GM12878 (cell line): ENCODE measurements at regions not wholly inside any gene's neighbourhood (a gene's known extent, or its start where the extent isn't known, plus 50 kb on each side); places are given as distances from the start of the nearest gene placed in this dataset.

ENCODE experiments used
- ATAC-seq: fragments of 200-7000 bp; cut with Tn5 transposase; 3 replicates; pipeline ENCODE4 v1.9.1; 2020; ENCODE audit warnings: mild to moderate bottlenecking, moderate library complexity
- BruUV-seq: library from RNA; stranded (reverse); fragments of 400-500 nt; replicated peaks from 2 replicates; lab custom pipeline; 2021; lab: Mats Ljungman, UMichigan
- CTCF ChIA-PET: fragments of 300-600 bp; sonication (Branson Sonifier 250); formaldehyde crosslinking; extraction: SDS; loops from one replicate; lab custom pipeline; 2021; ENCODE audit warnings: inconsistent platforms; lab: Yijun Ruan, JAX
- POLR2A ChIA-PET: fragments of 350-600 bp; formaldehyde crosslinking; extraction: SDS; loops from one replicate; lab custom pipeline; 2021; ENCODE audit warnings: inconsistent platforms; lab: Charles Lee
- RAD21 ChIA-PET: fragments of 300-600 bp; sonication (Branson Sonifier 250); formaldehyde crosslinking; loops from one replicate; lab custom pipeline; 2023; ENCODE audit warnings: antibody characterized with exemption; ENCODE audit not compliant: unreplicated experiment; lab: Charles Lee
- SMC1A ChIA-PET: fragments of 300-600 bp; sonication (Branson Sonifier 250); formaldehyde crosslinking; loops from one replicate; lab custom pipeline; 2023; ENCODE audit not compliant: unreplicated experiment, uncharacterized antibody; lab: Charles Lee
- DNase-seq: peaks from one replicate; pipeline ENCODE4 v3.0.0-alpha.2; 2011; ENCODE audit warnings: low read depth, low spot score
- FAIRE-seq: peaks from 3 replicates; lab custom pipeline; 2011; peaks lifted over from hg19 to GRCh38; lab: Jason Lieb, UNC
- H2AFZ ChIP-seq: 2 replicates; pipeline ENCODE4 v1.6.0; 2011; ENCODE audit warnings: low read depth, low read length, control low read depth; ENCODE audit not compliant: control insufficient read depth
- H3K27ac ChIP-seq: 2 replicates; pipeline ENCODE4 v1.5.1; 2011; ENCODE audit warnings: control low read depth; ENCODE audit not compliant: control insufficient read depth, insufficient read depth
- H3K27me3 ChIP-seq, 2 experiments: replicated peaks in 1 of 2; 2 replicates each; pipeline versions ENCODE4 v1.6.0 to v1.6.1; 2011; ENCODE audit warnings: low read length in 1 of 2; ENCODE audit not compliant: control insufficient read depth in 2 of 2, insufficient read depth in 2 of 2
- H3K36me3 ChIP-seq, 2 experiments: 2 replicates each; pipeline ENCODE4 v1.5.1; 2011; ENCODE audit warnings: low read length in 1 of 2; ENCODE audit not compliant: control insufficient read depth in 2 of 2, insufficient read depth in 2 of 2
- H3K4me1 ChIP-seq: 2 replicates; pipeline ENCODE4 v1.6.1; 2011; ENCODE audit warnings: mild to moderate bottlenecking, low read length, moderate library complexity, mixed read lengths; ENCODE audit not compliant: control insufficient read depth, insufficient read depth
- H3K4me2 ChIP-seq: 2 replicates; pipeline ENCODE4 v1.6.0; 2011; ENCODE audit warnings: control low read depth; ENCODE audit not compliant: control insufficient read depth, insufficient read depth
- H3K4me3 ChIP-seq: fragments of 200-600 bp; sonication (generic); 2 replicates; pipeline ENCODE4 v1.5.1; 2016
- H3K79me2 ChIP-seq: 2 replicates; pipeline ENCODE4 v1.6.0; 2011; ENCODE audit warnings: low read length; ENCODE audit not compliant: control insufficient read depth, insufficient read depth
- H3K9ac ChIP-seq: 2 replicates; pipeline ENCODE4 v1.8.0; 2011; ENCODE audit warnings: low read length, control low read depth, mixed read lengths; ENCODE audit not compliant: control insufficient read depth, insufficient read depth
- H3K9me3 ChIP-seq: replicated peaks from 3 replicates; pipeline ENCODE4 v1.5.1; 2011; ENCODE audit warnings: mild to moderate bottlenecking, low read length; ENCODE audit not compliant: control insufficient read depth, insufficient read depth
- H4K20me1 ChIP-seq: 2 replicates; pipeline ENCODE4 v1.6.0; 2011; ENCODE audit not compliant: control insufficient read depth, insufficient read depth
- CHD1 ChIP-seq: IDR thresholded peaks from 2 replicates; pipeline ENCODE4 v1.6.1; 2012; ENCODE audit warnings: low read depth, low read length, improper control_type of control experiment
- POLR2A ChIP-seq: IDR thresholded peaks from 2 replicates; pipeline ENCODE4 v1.6.1; 2011; ENCODE audit warnings: low read depth, mild to moderate bottlenecking, low read length
- SREBF1 ChIP-seq: IDR thresholded peaks from 2 replicates; pipeline ENCODE4 v1.6.1; 2012; ENCODE audit warnings: mild to moderate bottlenecking, low read length
- ZNF622 ChIP-seq: fragments of 450-650 bp; IDR thresholded peaks from 2 replicates; pipeline ENCODE4 v1.6.1; 2017; ENCODE audit warnings: mild to moderate bottlenecking, inconsistent platforms
- WGBS: methylation state at CpG from one replicate; pipeline ENCODE4 v1.1.6; 2016; ENCODE audit warnings: low lambda C conversion rate; ENCODE audit not compliant: insufficient replicate concordance, insufficient coverage; ENCODE audit errors: missing lambda C conversion rate; 5-methylcytosine and 5-hydroxymethylcytosine counted together
- in situ Hi-C: fragments of 300-500 bp; cut with MboI; formaldehyde crosslinking; loops from 9 replicates; pipeline ENCODE4 v1.14.3; 2018; ENCODE audit warnings: mixed read lengths
- intact Hi-C: fragments of 100-400 bp; cut with micrococcal nuclease; formaldehyde crosslinking; loops from one replicate; pipeline ENCODE4 v1.14.2; 2022; ENCODE audit not compliant: unreplicated experiment
- TF ChIP-seq, protein P1 (sequence below): fragments of 450-650 bp; IDR thresholded peaks from 2 replicates; pipeline ENCODE4 v1.6.1; 2016; ENCODE audit warnings: mild to moderate bottlenecking
- TF ChIP-seq, protein P2 (sequence below): fragments of 450-650 bp; IDR thresholded peaks from 2 replicates; pipeline ENCODE4 v1.6.1; 2017; ENCODE audit warnings: mild to moderate bottlenecking

DNA sequence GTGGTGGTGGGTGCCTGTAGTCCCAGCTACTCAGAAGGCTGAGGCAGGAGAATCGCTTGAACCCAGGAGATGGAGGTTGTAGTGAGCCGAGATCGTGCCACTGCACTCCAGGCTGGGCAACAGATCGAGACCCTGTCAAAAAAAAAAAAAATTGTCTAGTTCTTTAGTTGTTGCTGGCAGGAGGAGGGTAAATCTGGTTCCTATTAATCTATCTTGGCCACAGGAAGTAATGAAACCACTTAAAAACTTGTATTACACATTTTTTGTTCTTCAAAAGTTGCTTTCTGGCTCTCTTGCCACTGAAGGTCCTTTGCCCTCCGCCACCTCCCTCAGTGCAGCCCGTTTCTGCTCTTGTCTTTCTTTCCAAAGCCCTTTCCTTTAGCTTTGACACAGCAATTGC is 102.9 kb upstream of the ARSJ start:
- no peaks in the 10 kb centered on the region for H3K9me3 ChIP-seq
- FAIRE-seq (no peak), ATAC-seq (no peak), DNase-seq (no peak)
- SMC1A ChIA-PET, result interaction anchor here (0.6 to 3.1 kb wide), 3 partner anchors 11 to 18 kb away, joined by 3 to 12 read pairs (median 3); no protein-coding TSS in a partner anchor
- 16% methylated on average over 3 of the region's 6 CpGs for WGBS
- H3K27ac ChIP-seq, result no peak overlapping the region
- no TSS peak for BruUV-seq
- no peaks in the 10 kb centered on the region for H4K20me1 ChIP-seq
- no peak overlapping the region for H2AFZ ChIP-seq
- no peaks in the 10 kb centered on the region for H3K27me3 ChIP-seq
- no peak overlapping the region for H3K4me3 ChIP-seq
- intact Hi-C loops, result no loop called here
- H3K4me2 ChIP-seq, result no peak overlapping the region
- H3K36me3 ChIP-seq, result no peaks in the 10 kb centered on the region
- CTCF ChIA-PET, result interaction anchor here (1.2 to 3.2 kb wide), 2 partner anchors 11 to 129 kb away, joined by 6 to 26 read pairs; no protein-coding TSS in a partner anchor
- POLR2A ChIA-PET, result no interaction called here
- TF ChIP-seq, protein P1, sequence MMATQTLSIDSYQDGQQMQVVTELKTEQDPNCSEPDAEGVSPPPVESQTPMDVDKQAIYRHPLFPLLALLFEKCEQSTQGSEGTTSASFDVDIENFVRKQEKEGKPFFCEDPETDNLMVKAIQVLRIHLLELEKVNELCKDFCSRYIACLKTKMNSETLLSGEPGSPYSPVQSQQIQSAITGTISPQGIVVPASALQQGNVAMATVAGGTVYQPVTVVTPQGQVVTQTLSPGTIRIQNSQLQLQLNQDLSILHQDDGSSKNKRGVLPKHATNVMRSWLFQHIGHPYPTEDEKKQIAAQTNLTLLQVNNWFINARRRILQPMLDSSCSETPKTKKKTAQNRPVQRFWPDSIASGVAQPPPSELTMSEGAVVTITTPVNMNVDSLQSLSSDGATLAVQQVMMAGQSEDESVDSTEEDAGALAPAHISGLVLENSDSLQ, result no peak
- TF ChIP-seq POLR2A, result no peak
- TF ChIP-seq, protein P2, sequence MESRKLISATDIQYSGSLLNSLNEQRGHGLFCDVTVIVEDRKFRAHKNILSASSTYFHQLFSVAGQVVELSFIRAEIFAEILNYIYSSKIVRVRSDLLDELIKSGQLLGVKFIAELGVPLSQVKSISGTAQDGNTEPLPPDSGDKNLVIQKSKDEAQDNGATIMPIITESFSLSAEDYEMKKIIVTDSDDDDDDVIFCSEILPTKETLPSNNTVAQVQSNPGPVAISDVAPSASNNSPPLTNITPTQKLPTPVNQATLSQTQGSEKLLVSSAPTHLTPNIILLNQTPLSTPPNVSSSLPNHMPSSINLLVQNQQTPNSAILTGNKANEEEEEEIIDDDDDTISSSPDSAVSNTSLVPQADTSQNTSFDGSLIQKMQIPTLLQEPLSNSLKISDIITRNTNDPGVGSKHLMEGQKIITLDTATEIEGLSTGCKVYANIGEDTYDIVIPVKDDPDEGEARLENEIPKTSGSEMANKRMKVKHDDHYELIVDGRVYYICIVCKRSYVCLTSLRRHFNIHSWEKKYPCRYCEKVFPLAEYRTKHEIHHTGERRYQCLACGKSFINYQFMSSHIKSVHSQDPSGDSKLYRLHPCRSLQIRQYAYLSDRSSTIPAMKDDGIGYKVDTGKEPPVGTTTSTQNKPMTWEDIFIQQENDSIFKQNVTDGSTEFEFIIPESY, result no peak
- TF ChIP-seq SREBF1, result no peak
- TF ChIP-seq CHD1, result no peak
- TF ChIP-seq ZNF622, result no peak
- no peaks in the 10 kb centered on the region for H3K4me1 ChIP-seq
- in situ Hi-C loops, result no loop called here
- H3K79me2 ChIP-seq, result no peaks in the 10 kb centered on the region
- H3K9ac ChIP-seq, result no peak overlapping the region
- RAD21 ChIA-PET, result interaction anchor here (0.6 kb wide), 1 partner anchor 394 kb away, joined by 3 read pairs; no protein-coding TSS in a partner anchor
